Dendritic cell treated with granulocyte-macrophage colony-stimulating factor and Interleukin-4, amounts not matched to agents 40 ng/mL and 50 ng/mL, for 4 days (primary cell): ENCODE measurements at regions not wholly inside any gene's neighbourhood (a gene's known extent, or its start where the extent isn't known, plus 50 kb on each side); places are given as distances from the start of the nearest gene placed in this dataset.
"Not testable (repeated sequence)": the region's sequence is repeated elsewhere in the genome, so short reads cannot be mapped to it uniquely, and the experiment has no call there.

Source experiments
- H3K27ac Mint-ChIP-seq: one replicate; pipeline ENCODE4 v1.8.0; 2022; ENCODE audit warnings: mild to moderate bottlenecking, mixed read lengths
- H3K27me3 Mint-ChIP-seq: one replicate; pipeline ENCODE4 v1.8.0; 2022; ENCODE audit warnings: mild to moderate bottlenecking, mixed read lengths
- H3K36me3 Mint-ChIP-seq: one replicate; pipeline ENCODE4 v1.8.0; 2022; ENCODE audit warnings: low read depth, mixed read lengths
- H3K4me1 Mint-ChIP-seq: one replicate; pipeline ENCODE4 v1.8.0; 2022; ENCODE audit warnings: low read depth, mixed read lengths
- H3K4me3 Mint-ChIP-seq: one replicate; pipeline ENCODE4 v1.8.0; 2022; ENCODE audit warnings: mild to moderate bottlenecking, moderate library complexity, mixed read lengths
- H3K9me3 Mint-ChIP-seq: one replicate; pipeline ENCODE4 v1.8.0; 2022; ENCODE audit warnings: mixed read lengths
- intact Hi-C: fragments of 100-400 bp; cut with micrococcal nuclease; formaldehyde crosslinking; loops from one replicate; pipeline ENCODE4 v1.15.0; 2022

GRCh38 chr1:68705466-68705865 is 208.6 kb upstream of the DEPDC1 start:
- no peaks in the 10 kb centered on the region for H3K4me1 Mint-ChIP-seq
- peaks cover 48% of the 10 kb centered on the region for H3K9me3 Mint-ChIP-seq
- H3K27ac Mint-ChIP-seq: no peak overlapping the region
- H3K27me3 Mint-ChIP-seq: no peaks in the 10 kb centered on the region
- no peak overlapping the region for H3K4me3 Mint-ChIP-seq
- no peaks in the 10 kb centered on the region for H3K36me3 Mint-ChIP-seq
- intact Hi-C loops: no loop called here

- intact Hi-C loops: no loop called here
- Mint-ChIP-seq H3K27me3 (no peaks in the 10 kb centered on the region), H3K4me1 (no peaks in the 10 kb centered on the region), H3K27ac (no peak overlapping the region), H3K36me3 (no peaks in the 10 kb centered on the region), H3K9me3 (peaks cover 46% of the 10 kb centered on the region), H3K4me3 (no peak overlapping the region)
Observed at GRCh38 chr1:68706639-68707317, 209.9 kb upstream of the DEPDC1 start.

GRCh38 chr1:68717330-68717729 is 220.4 kb upstream of the DEPDC1 start:
- Mint-ChIP-seq H3K4me3 (no peak overlapping the region), H3K9me3 (peaks cover 17% of the 10 kb centered on the region), H3K27ac (no peak overlapping the region), H3K36me3 (no peaks in the 10 kb centered on the region), H3K4me1 (no peaks in the 10 kb centered on the region), H3K27me3 (no peaks in the 10 kb centered on the region)
- intact Hi-C loops: no loop called here

GRCh38 chr1:68720476-68720875 is 223.6 kb upstream of the DEPDC1 start:
- Mint-ChIP-seq H3K27me3 (no peaks in the 10 kb centered on the region), H3K9me3 (peaks cover 17% of the 10 kb centered on the region), H3K36me3 (no peaks in the 10 kb centered on the region), H3K4me3 (no peak overlapping the region), H3K4me1 (no peaks in the 10 kb centered on the region), H3K27ac (no peak overlapping the region)
- intact Hi-C loops: no loop called here

GRCh38 chr1:68723791-68724190 is 226.9 kb upstream of the DEPDC1 start:
- no peaks in the 10 kb centered on the region for H3K27me3 Mint-ChIP-seq
- H3K4me3 Mint-ChIP-seq: no peak overlapping the region
- H3K27ac Mint-ChIP-seq: no peak overlapping the region
- H3K9me3 Mint-ChIP-seq: peaks cover 16% of the 10 kb centered on the region
- H3K4me1 Mint-ChIP-seq: no peaks in the 10 kb centered on the region
- no peaks in the 10 kb centered on the region for H3K36me3 Mint-ChIP-seq
- intact Hi-C loops: no loop called here

- Mint-ChIP-seq H3K4me1 (no peaks in the 10 kb centered on the region), H3K27me3 (no peaks in the 10 kb centered on the region), H3K36me3 (no peaks in the 10 kb centered on the region), H3K27ac (no peak overlapping the region), H3K4me3 (no peak overlapping the region), H3K9me3 (peaks cover 11% of the 10 kb centered on the region)
- intact Hi-C loops: no loop called here
Observed at GRCh38 chr1:68725001-68725752, 228.3 kb upstream of the DEPDC1 start.

GRCh38 chr1:68739486-68739885 is 242.6 kb upstream of the DEPDC1 start:
- H3K27me3 Mint-ChIP-seq, H3K27ac Mint-ChIP-seq, H3K4me1 Mint-ChIP-seq, H3K4me3 Mint-ChIP-seq, H3K36me3 Mint-ChIP-seq, intact Hi-C loops: not testable (repeated sequence)
- peaks cover 43% of the 10 kb centered on the region for H3K9me3 Mint-ChIP-seq

GRCh38 chr1:68745011-68745410 is 248.1 kb upstream of the DEPDC1 start:
- Mint-ChIP-seq H3K4me1 (no peaks in the 10 kb centered on the region), H3K9me3 (peaks cover 47% of the 10 kb centered on the region), H3K27me3 (no peaks in the 10 kb centered on the region), H3K4me3 (no peak overlapping the region), H3K27ac (no peak overlapping the region), H3K36me3 (no peaks in the 10 kb centered on the region)
- intact Hi-C loops: no loop called here

- Mint-ChIP-seq H3K4me3 (no peak overlapping the region), H3K36me3 (no peaks in the 10 kb centered on the region), H3K27me3 (no peaks in the 10 kb centered on the region), H3K27ac (no peak overlapping the region), H3K9me3 (peaks cover 47% of the 10 kb centered on the region), H3K4me1 (no peaks in the 10 kb centered on the region)
- intact Hi-C loops: no loop called here
Observed at GRCh38 chr1:68745451-68745850, 248.6 kb upstream of the DEPDC1 start.

- Mint-ChIP-seq H3K27ac (no peak overlapping the region), H3K4me1 (no peaks in the 10 kb centered on the region), H3K4me3 (no peak overlapping the region), H3K36me3 (no peaks in the 10 kb centered on the region), H3K27me3 (no peaks in the 10 kb centered on the region), H3K9me3 (peaks cover 37% of the 10 kb centered on the region)
- intact Hi-C loops: no loop called here
Observed at GRCh38 chr1:68746378-68746777, 249.5 kb upstream of the DEPDC1 start.

GRCh38 chr1:68751723-68752122 is 254.8 kb upstream of the DEPDC1 start:
- no peaks in the 10 kb centered on the region for H3K4me1 Mint-ChIP-seq
- no peak overlapping the region for H3K4me3 Mint-ChIP-seq
- H3K9me3 Mint-ChIP-seq: peaks cover 17% of the 10 kb centered on the region
- no peak overlapping the region for H3K27ac Mint-ChIP-seq
- no peaks in the 10 kb centered on the region for H3K27me3 Mint-ChIP-seq
- intact Hi-C loops: no loop called here
- H3K36me3 Mint-ChIP-seq: no peaks in the 10 kb centered on the region

GRCh38 chr1:68758666-68759209 is 261.9 kb upstream of the DEPDC1 start:
- no peak overlapping the region for H3K27ac Mint-ChIP-seq
- peaks cover 41% of the 10 kb centered on the region for H3K9me3 Mint-ChIP-seq
- no peaks in the 10 kb centered on the region for H3K27me3 Mint-ChIP-seq
- no peak overlapping the region for H3K4me3 Mint-ChIP-seq
- intact Hi-C loops: no loop called here
- H3K36me3 Mint-ChIP-seq: no peaks in the 10 kb centered on the region
- H3K4me1 Mint-ChIP-seq: no peaks in the 10 kb centered on the region

GRCh38 chr1:68767941-68768340 is 271.1 kb upstream of the DEPDC1 start:
- H3K27ac Mint-ChIP-seq: no peak overlapping the region
- peaks cover 39% of the 10 kb centered on the region for H3K9me3 Mint-ChIP-seq
- no peaks in the 10 kb centered on the region for H3K27me3 Mint-ChIP-seq
- no peak overlapping the region for H3K4me3 Mint-ChIP-seq
- H3K36me3 Mint-ChIP-seq: no peaks in the 10 kb centered on the region
- intact Hi-C loops: no loop called here
- no peaks in the 10 kb centered on the region for H3K4me1 Mint-ChIP-seq

- H3K27ac Mint-ChIP-seq: no peak overlapping the region
- intact Hi-C loops: no loop called here
- H3K9me3 Mint-ChIP-seq: peaks cover 32% of the 10 kb centered on the region
- no peaks in the 10 kb centered on the region for H3K27me3 Mint-ChIP-seq
- H3K36me3 Mint-ChIP-seq: no peaks in the 10 kb centered on the region
- H3K4me1 Mint-ChIP-seq: no peaks in the 10 kb centered on the region
- H3K4me3 Mint-ChIP-seq: no peak overlapping the region
Observed at GRCh38 chr1:68770817-68771216, 273.9 kb upstream of the DEPDC1 start.
